Esophagus squamous epithelium (tissue), 5 donors: ENCODE measurements at regions not wholly inside any gene's neighbourhood (a gene's known extent, or its start where the extent isn't known, plus 50 kb on each side); places are given as distances from the start of the nearest gene placed in this dataset.
"Not testable (repeated sequence)": the region's sequence is repeated elsewhere in the genome, so short reads cannot be mapped to it uniquely, and the experiment has no call there.

Experiments
- DNase-seq: peaks from one replicate; lab custom pipeline; 2025; lab: John Stamatoyannopoulos, UW
- H3K27ac ChIP-seq, 4 donors: fragments of 200-600 bp; sonication (generic); one replicate each; pipeline ENCODE4 v1.5.1; 2016 to 2019; ENCODE audit warnings: mild to moderate bottlenecking in 1 of 4
- H3K27me3 ChIP-seq, 4 donors: fragments of 200-600 bp; sonication (generic); 1 replicate in 3 of 4; 2 replicates in 1 of 4; pipeline versions ENCODE4 v1.5.1 to v1.6.0; 2017 to 2021; ENCODE audit warnings: antibody characterized with exemption in 1 of 4
- H3K36me3 ChIP-seq, 3 donors: fragments of 200-600 bp; sonication (generic); one replicate each; pipeline ENCODE4 v1.5.1; 2016 to 2019
- H3K4me1 ChIP-seq, 3 donors: fragments of 200-600 bp; sonication (generic); one replicate each; pipeline ENCODE4 v1.5.1; 2017 to 2019
- H3K4me3 ChIP-seq, 4 donors: fragments of 200-600 bp; sonication (generic); 1 replicate in 3 of 4; 2 replicates in 1 of 4; pipeline ENCODE4 v1.5.1; 2016 to 2019; ENCODE audit warnings: mild to moderate bottlenecking in 2 of 4, moderate library complexity in 1 of 4
- H3K9me3 ChIP-seq, 3 donors: fragments of 200-600 bp; sonication (generic); one replicate each; pipeline ENCODE4 v1.5.1; 2016 to 2019
- CTCF ChIP-seq, 6 experiments: fragments of 450-650 bp in 4 of 6; fragments of 200-600 bp in 2 of 6; sonication (generic) in 2 of 6; IDR thresholded peaks; one replicate each; pipeline ENCODE4 v1.5.1; 2016 to 2019; ENCODE audit warnings: antibody characterized with exemption in 6 of 6, mild to moderate bottlenecking in 4 of 6, moderate library complexity in 4 of 6
- POLR2A ChIP-seq, 4 donors: fragments of 450-650 bp; IDR thresholded peaks; one replicate each; pipeline ENCODE4 v1.6.1; 2017; ENCODE audit warnings: antibody characterized with exemption in 4 of 4, mild to moderate bottlenecking in 4 of 4, moderate library complexity in 3 of 4
- WGBS, 2 donors: methylation state at CpG; one replicate each; pipeline ENCODE4 v1.1.5; 2018; 5-methylcytosine and 5-hydroxymethylcytosine counted together
- intact Hi-C: fragments of 100-400 bp; cut with DNase I; formaldehyde crosslinking; loops from one replicate; pipeline ENCODE4 v1.15.0; 2022
- donor health status: DM: yes; HTN: yes; CAD: no.

- TF ChIP-seq POLR2A (IDR thresholded peaks at IDR 0.05) (no peak), CTCF (IDR thresholded peaks at IDR 0.05) (no peak)
- no peaks in the 10 kb centered on the region for H3K36me3 ChIP-seq
- peaks cover 0 to 15% (median 0%) of the 10 kb centered on the region in 3 donors for H3K4me1 ChIP-seq
- no peak overlapping the region for H3K4me3 ChIP-seq
- DNase-seq, result no peak
- WGBS, 2 donors, result 79 to 88% methylated on average over 2 of the region's 2 CpGs
- H3K27me3 ChIP-seq, result no peaks in the 10 kb centered on the region
- intact Hi-C loops, result no loop called here
- no peaks in the 10 kb centered on the region for H3K9me3 ChIP-seq
- no peak overlapping the region for H3K27ac ChIP-seq
These were observed 243.1 kb downstream of the ARL4A start for GRCh38 chr7:12930534-12930933.

- intact Hi-C loops, DNase-seq, H3K27me3 ChIP-seq: not testable (repeated sequence)
These were observed 244.0 kb downstream of the ARL4A start for GRCh38 chr7:12931465-12931864.

GRCh38 chr7:12939694-12940093 is 252.3 kb downstream of the ARL4A start:
- WGBS, 2 donors, result 95 to 96% methylated on average over 4 of the region's 11 CpGs
- Histone ChIP-seq H3K9me3 (peaks cover 0 to 2% (median 0%) of the 10 kb centered on the region in 3 donors), H3K36me3 (no peaks in the 10 kb centered on the region), H3K4me1 (peaks cover 0 to 35% (median 0%) of the 10 kb centered on the region in 3 donors), H3K4me3 (no peak overlapping the region), H3K27me3 (no peaks in the 10 kb centered on the region), H3K27ac (no peak overlapping the region)
- TF ChIP-seq CTCF (IDR thresholded peaks at IDR 0.05) (no peak), POLR2A (IDR thresholded peaks at IDR 0.05) (no peak)
- DNase-seq, result no peak
- intact Hi-C loops, result no loop called here

More at GRCh38 chr7:12931465-12931864, 244.0 kb downstream of the ARL4A start:
- H3K4me3 ChIP-seq, H3K27ac ChIP-seq, H3K36me3 ChIP-seq, H3K9me3 ChIP-seq: not testable (repeated sequence)
- H3K4me1 ChIP-seq, result peaks cover 0 to 15% (median 0%) of the 10 kb centered on the region in 3 donors
- 87 to 89% methylated on average over 15 to 19 of the region's 19 CpGs for WGBS, 2 donors

DNA sequence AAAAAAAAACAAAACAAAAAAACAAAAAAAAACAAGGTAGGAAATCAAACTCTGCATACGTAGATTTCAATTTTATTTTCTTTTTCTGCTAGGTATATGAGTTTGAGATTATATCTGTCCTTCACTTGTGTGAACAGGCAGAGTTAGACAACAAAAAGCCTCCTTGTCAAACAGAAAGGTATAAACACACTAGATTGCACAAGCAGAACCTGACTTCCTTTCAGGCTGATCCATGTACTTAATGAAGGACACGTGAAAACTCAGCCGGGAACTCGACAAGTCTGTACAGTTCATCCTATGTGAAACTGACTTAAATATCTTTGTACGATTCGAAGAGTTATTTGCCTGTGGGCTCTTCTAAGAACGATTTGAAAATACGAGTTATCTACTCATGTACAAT is 254.1 kb downstream of the ARL4A start:
- Histone ChIP-seq H3K9me3 (peaks cover 0 to 2% (median 0%) of the 10 kb centered on the region in 3 donors), H3K4me3 (peak overlapping the region in 1 of 4 donors; percentile 19), H3K4me1 (peaks cover 0 to 35% (median 0%) of the 10 kb centered on the region in 3 donors), H3K27me3 (no peaks in the 10 kb centered on the region), H3K27ac (peak overlapping the region; percentile 21 to 77 (median 52)), H3K36me3 (no peaks in the 10 kb centered on the region)
- no peak for DNase-seq
- 39 to 56% methylated on average over 8 of the region's 8 CpGs for WGBS, 2 donors
- TF ChIP-seq POLR2A (IDR thresholded peaks at IDR 0.05) (no peak), CTCF (IDR thresholded peaks at IDR 0.05) (no peak)
- intact Hi-C loops, result no loop called here

DNA sequence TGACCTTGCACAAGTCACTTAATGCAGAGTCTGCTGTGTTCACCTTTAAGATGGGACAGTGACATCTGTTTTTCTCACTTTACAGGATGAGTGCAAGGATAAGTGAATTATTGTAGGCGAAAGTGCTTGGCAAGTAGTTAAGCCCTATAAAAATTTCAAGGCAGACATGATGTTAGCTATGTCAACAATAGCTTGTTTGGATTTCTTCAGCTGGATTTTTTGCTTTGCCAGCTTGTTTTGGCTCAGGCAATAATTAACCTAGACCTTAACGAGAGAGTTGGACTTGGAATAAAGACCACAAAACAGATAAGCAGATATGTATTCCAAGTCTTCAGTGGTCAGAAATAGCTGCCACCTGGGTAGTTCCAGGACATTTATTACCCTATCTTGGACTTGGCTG is 255.2 kb downstream of the ARL4A start:
- Histone ChIP-seq H3K36me3 (no peaks in the 10 kb centered on the region), H3K9me3 (peaks cover 0 to 2% (median 0%) of the 10 kb centered on the region in 3 donors), H3K27me3 (no peaks in the 10 kb centered on the region), H3K4me1 (peaks cover 0 to 35% (median 0%) of the 10 kb centered on the region in 3 donors), H3K4me3 (no peak overlapping the region), H3K27ac (peak overlapping the region in 2 of 4 donors; percentile 75 to 77)
- WGBS, 2 donors, result 27 to 35% methylated on average over 2 of the region's 2 CpGs
- no peak for TF ChIP-seq POLR2A (IDR thresholded peaks at IDR 0.05)
- TF ChIP-seq CTCF (IDR thresholded peaks at IDR 0.05), result no peak
- DNase-seq, result no peak
- intact Hi-C loops, result no loop called here

DNA sequence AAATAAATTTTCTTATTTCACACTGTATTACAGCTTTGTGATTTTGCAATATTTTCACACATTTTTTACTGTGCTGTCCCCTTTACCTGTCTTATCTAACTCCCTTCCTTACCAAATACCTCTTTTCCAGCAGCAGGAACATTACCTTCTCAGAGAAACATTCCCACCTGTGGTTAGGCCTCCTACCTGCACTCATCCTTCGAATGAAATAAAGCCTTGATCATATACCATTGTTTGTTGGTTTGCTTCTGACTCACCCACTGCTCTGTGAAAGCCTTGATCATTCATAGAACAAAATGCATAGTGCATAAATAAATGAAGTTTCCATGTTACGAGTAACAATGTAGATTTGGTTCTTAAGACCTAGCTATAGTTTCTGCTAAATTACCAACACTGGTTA is 256.3 kb downstream of the ARL4A start:
- intact Hi-C loops, result no loop called here
- 33 to 57% methylated on average over 2 of the region's 2 CpGs for WGBS, 2 donors
- no peak for TF ChIP-seq POLR2A (IDR thresholded peaks at IDR 0.05)
- TF ChIP-seq CTCF (IDR thresholded peaks at IDR 0.05), result no peak

More for the DNA sequence above, 256.3 kb downstream of the ARL4A start:
- Histone ChIP-seq H3K27me3 (no peaks in the 10 kb centered on the region), H3K9me3 (peaks cover 0 to under 1% (median 0%) of the 10 kb centered on the region in 3 donors), H3K4me3 (no peak overlapping the region), H3K36me3 (no peaks in the 10 kb centered on the region), H3K27ac (peak overlapping the region in 1 of 4 donors; percentile 77), H3K4me1 (peaks cover 0 to 45% (median 0%) of the 10 kb centered on the region in 3 donors)
- DNase-seq, result no peak
